ENCODE measurements at regions not wholly inside any gene's neighbourhood (a gene's known extent, or its start where the extent isn't known, plus 50 kb on each side); places are given as distances from the start of the nearest gene placed in this dataset.

GRCh38 chr16:86353148-86353547 lies 157.2 kb upstream of the FOXF1 start:
- no peak for TF ChIP-seq CTCF (IDR thresholded peaks at IDR 0.05; ENCODE audit: extremely low read depth, missing control alignments)
- no peak for DNase-seq (ENCODE audit: low spot score)

GRCh38 chr16:86353948-86354347 lies 156.4 kb upstream of the FOXF1 start:
- DNase-seq (ENCODE audit: low spot score): no peak
- TF ChIP-seq CTCF (IDR thresholded peaks at IDR 0.05; ENCODE audit: extremely low read depth, missing control alignments): no peak

GRCh38 chr16:86354641-86355513 lies 155.4 kb upstream of the FOXF1 start:
- TF ChIP-seq CTCF (IDR thresholded peaks at IDR 0.05; ENCODE audit: extremely low read depth, missing control alignments): no peak
- DNase-seq (ENCODE audit: low spot score): no peak

- DNase-seq (ENCODE audit: low spot score): no peak
- no peak for TF ChIP-seq CTCF (IDR thresholded peaks at IDR 0.05; ENCODE audit: extremely low read depth, missing control alignments)
Measured at GRCh38 chr16:86355531-86355930, 154.8 kb upstream of the FOXF1 start.

GRCh38 chr16:86355951-86356350 lies 154.4 kb upstream of the FOXF1 start:
- TF ChIP-seq CTCF (IDR thresholded peaks at IDR 0.05; ENCODE audit: extremely low read depth, missing control alignments): no peak

GRCh38 chr16:86356804-86357203 lies 153.5 kb upstream of the FOXF1 start:
- no peak for TF ChIP-seq CTCF (IDR thresholded peaks at IDR 0.05; ENCODE audit: extremely low read depth, missing control alignments)
- no peak for DNase-seq (ENCODE audit: low spot score)

More at GRCh38 chr16:86355951-86356350, 154.4 kb upstream of the FOXF1 start:
- no peak for DNase-seq (ENCODE audit: low spot score)

GRCh38 chr16:86357303-86357702 lies 153.0 kb upstream of the FOXF1 start:
- TF ChIP-seq CTCF (IDR thresholded peaks at IDR 0.05; ENCODE audit: extremely low read depth, missing control alignments): no peak
- DNase-seq (ENCODE audit: low spot score): no peak
